Kidney (tissue), 13 donors: ENCODE measurements at regions not wholly inside any gene's neighbourhood (a gene's known extent, or its start where the extent isn't known, plus 50 kb on each side); places are given as distances from the start of the nearest gene placed in this dataset.

ENCODE experiments used
- DNase-seq, 5 donors: peaks; one replicate each; pipeline ENCODE4 v3.0.0-alpha.2; 2013 to 2020
- FAIRE-seq: peaks from 2 replicates; lab custom pipeline; 2012; peaks lifted over from hg19 to GRCh38; lab: Jason Lieb, UNC
- H3K27ac ChIP-seq, 2 donors: one replicate each; pipeline ENCODE4 v1.7.0; 2013; ENCODE audit warnings: low read depth in 2 of 2, low read length in 2 of 2, inconsistent platforms in 1 of 2
- H3K27me3 ChIP-seq: one replicate; pipeline ENCODE4 v1.7.1; 2013; ENCODE audit warnings: low read length, inconsistent platforms; ENCODE audit not compliant: control insufficient read depth, insufficient read depth
- H3K36me3 ChIP-seq, 3 donors: one replicate each; pipeline versions ENCODE4 v1.7.0 to v1.7.1; 2013; ENCODE audit warnings: low read length in 3 of 3, control low read depth in 1 of 3, inconsistent platforms in 1 of 3; ENCODE audit not compliant: insufficient read depth in 3 of 3, control insufficient read depth in 2 of 3
- H3K4me1 ChIP-seq, 3 donors: one replicate each; pipeline versions ENCODE4 v1.7.0 to v1.7.1; 2013; ENCODE audit warnings: low read length in 3 of 3, inconsistent platforms in 1 of 3, low read depth in 1 of 3; ENCODE audit not compliant: control insufficient read depth in 2 of 3, insufficient read depth in 2 of 3
- H3K4me3 ChIP-seq, 3 donors: one replicate each; pipeline versions ENCODE4 v1.7.0 to v1.8.1; 2013; ENCODE audit warnings: low read length in 3 of 3, control low read depth in 1 of 3, inconsistent platforms in 1 of 3
- H3K9ac ChIP-seq, 3 donors: one replicate each; pipeline versions ENCODE4 v1.7.0 to v1.7.1; 2013; ENCODE audit warnings: low read length in 3 of 3, control low read depth in 1 of 3, inconsistent platforms in 1 of 3
- H3K9me3 ChIP-seq, 3 donors: one replicate each; pipeline versions ENCODE4 v1.7.0 to v1.7.1; 2013; ENCODE audit warnings: low read length in 3 of 3, control low read depth in 1 of 3, inconsistent platforms in 1 of 3; ENCODE audit not compliant: control insufficient read depth in 2 of 3, insufficient read depth in 1 of 3
- intact Hi-C: fragments of 100-400 bp; cut with DNase I; formaldehyde crosslinking; loops from one replicate; pipeline ENCODE4 v1.11.1; 2022
- TF ChIP-seq, protein P1 (sequence below): IDR thresholded peaks from 3 replicates; pipeline ENCODE4 v1.5.1; 2012; ENCODE audit warnings: mild to moderate bottlenecking, moderate library complexity, borderline replicate concordance; ENCODE audit not compliant: insufficient read depth; ENCODE audit errors: extremely low read depth
- donor health status: control.
- donor health status: control.
- donor health status: control.
- donor health status: control.
- donor health status: control.
- donor health status: DM: yes; HTN: yes; CAD: no.
- donor health status: Normal renal cell carcinoma (clear cell type).

DNA sequence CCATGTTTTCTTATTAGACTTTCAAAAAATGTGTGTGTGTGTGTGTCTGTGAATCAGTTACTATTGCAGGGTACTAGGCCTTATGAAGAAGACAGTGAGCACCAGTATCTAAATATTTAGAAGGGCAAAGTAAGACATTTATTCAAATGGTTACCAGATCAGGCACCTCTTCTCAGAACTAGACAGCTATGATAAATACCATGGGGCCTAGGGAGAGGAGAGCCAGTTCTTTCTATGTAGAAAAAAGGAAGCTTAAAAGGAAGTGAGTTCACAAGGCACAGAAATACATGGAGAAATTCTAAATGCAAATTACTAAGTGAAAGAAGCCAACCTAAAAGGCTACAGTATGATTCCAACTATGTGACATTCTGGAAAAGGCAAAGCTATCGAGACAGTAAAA is 261.3 kb downstream of the SOX11 start:
- intact Hi-C loops: no loop called here
- Histone ChIP-seq H3K27me3 (no peaks in the 10 kb centered on the region), H3K36me3 (no peaks in the 10 kb centered on the region), H3K9me3 (no peaks in the 10 kb centered on the region), H3K27ac (no peak overlapping the region), H3K4me3 (no peak overlapping the region), H3K4me1 (no peaks in the 10 kb centered on the region), H3K9ac (no peak overlapping the region)
- DNase-seq (no peak), FAIRE-seq (no peak)
- TF ChIP-seq, protein P1, sequence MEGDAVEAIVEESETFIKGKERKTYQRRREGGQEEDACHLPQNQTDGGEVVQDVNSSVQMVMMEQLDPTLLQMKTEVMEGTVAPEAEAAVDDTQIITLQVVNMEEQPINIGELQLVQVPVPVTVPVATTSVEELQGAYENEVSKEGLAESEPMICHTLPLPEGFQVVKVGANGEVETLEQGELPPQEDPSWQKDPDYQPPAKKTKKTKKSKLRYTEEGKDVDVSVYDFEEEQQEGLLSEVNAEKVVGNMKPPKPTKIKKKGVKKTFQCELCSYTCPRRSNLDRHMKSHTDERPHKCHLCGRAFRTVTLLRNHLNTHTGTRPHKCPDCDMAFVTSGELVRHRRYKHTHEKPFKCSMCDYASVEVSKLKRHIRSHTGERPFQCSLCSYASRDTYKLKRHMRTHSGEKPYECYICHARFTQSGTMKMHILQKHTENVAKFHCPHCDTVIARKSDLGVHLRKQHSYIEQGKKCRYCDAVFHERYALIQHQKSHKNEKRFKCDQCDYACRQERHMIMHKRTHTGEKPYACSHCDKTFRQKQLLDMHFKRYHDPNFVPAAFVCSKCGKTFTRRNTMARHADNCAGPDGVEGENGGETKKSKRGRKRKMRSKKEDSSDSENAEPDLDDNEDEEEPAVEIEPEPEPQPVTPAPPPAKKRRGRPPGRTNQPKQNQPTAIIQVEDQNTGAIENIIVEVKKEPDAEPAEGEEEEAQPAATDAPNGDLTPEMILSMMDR: no peak

DNA sequence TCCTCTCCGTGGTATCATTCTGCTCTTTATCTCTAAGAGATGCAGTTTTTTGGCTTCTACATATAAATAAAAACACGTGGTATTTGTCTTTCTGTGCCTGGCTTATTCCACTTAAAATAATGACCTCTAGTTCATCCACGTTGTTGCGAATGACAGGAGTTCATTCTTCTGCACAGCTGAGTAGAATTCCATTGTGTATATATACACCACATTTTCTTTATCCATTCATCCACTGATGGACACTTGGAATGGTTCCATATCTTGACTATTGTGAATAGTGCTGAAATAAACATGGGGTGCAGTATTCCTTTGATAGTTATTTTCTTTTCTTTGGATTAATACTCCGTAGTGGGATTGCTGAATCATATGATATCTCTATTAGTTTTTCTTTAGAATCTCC is 262.3 kb downstream of the SOX11 start:
- Histone ChIP-seq H3K9me3 (no peaks in the 10 kb centered on the region), H3K27me3 (no peaks in the 10 kb centered on the region), H3K4me3 (no peak overlapping the region), H3K9ac (no peak overlapping the region), H3K4me1 (no peaks in the 10 kb centered on the region), H3K36me3 (no peaks in the 10 kb centered on the region), H3K27ac (no peak overlapping the region)
- no peak for FAIRE-seq
- intact Hi-C loops: no loop called here
- no peak for DNase-seq
- TF ChIP-seq, protein P1: no peak

DNA sequence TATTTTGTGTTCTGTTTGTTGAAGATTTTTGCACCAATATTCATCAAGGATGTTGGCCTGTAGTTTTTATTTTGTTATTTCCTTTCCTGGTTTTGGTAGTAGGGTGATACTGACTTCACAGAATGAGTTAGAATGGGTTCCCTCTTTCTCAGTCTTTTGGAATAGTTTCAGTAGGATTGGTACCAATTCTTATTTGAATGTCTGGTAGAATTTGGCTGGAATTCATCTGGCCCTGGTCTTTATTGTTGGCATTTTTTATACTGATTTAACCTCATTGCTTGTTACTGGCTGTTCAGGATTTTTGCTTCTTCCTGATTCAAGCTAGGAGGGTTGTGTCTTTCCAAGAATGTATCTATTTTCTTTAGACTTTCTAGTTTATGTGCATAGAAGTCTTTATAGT is 263.7 kb downstream of the SOX11 start:
- TF ChIP-seq, protein P1: no peak
- no peaks in the 10 kb centered on the region for H3K4me1 ChIP-seq
- H3K4me3 ChIP-seq: no peak overlapping the region
- H3K27ac ChIP-seq: no peak overlapping the region
- H3K9ac ChIP-seq: no peak overlapping the region
- intact Hi-C loops: no loop called here
- DNase-seq (no peak), FAIRE-seq (no peak)
- no peaks in the 10 kb centered on the region for H3K36me3 ChIP-seq
- no peaks in the 10 kb centered on the region for H3K9me3 ChIP-seq
- H3K27me3 ChIP-seq: no peaks in the 10 kb centered on the region
